Naive thymus-derived CD8-positive, alpha-beta T cell (primary cell): ENCODE measurements at regions not wholly inside any gene's neighbourhood (a gene's known extent, or its start where the extent isn't known, plus 50 kb on each side); places are given as distances from the start of the nearest gene placed in this dataset.

Source experiments
- ATAC-seq, 2 donors: fragments of 150-1000 bp; cut with Tn5 transposase in 1 of 2; sonication (Bioruptor Pico), chemical (Tn5 transposase) in 1 of 2; 1 replicate in 1 of 2; 2 replicates in 1 of 2; pipeline ENCODE4 v1.10.0; 2021; ENCODE audit warnings: mild to moderate bottlenecking in 2 of 2, moderate library complexity in 2 of 2
- POLR2A ChIA-PET: fragments of 350-600 bp; sonication (Branson Sonifier 250); formaldehyde crosslinking; loops from one replicate; lab custom pipeline; 2021; ENCODE audit warnings: antibody characterized with exemption; lab: Charles Lee
- DNase-seq, 10 donors: peaks; one replicate each; pipeline versions ENCODE4 v3.0.0 to v3.0.0-alpha.2; 2020 to 2022
- H3K27ac Mint-ChIP-seq, 10 donors: one replicate each; pipeline ENCODE4 v1.8.0; 2020 to 2022; ENCODE audit warnings: mild to moderate bottlenecking in 10 of 10, mixed read lengths in 10 of 10, moderate library complexity in 4 of 10, inconsistent platforms in 1 of 10
- H3K27me3 Mint-ChIP-seq, 5 donors: one replicate each; pipeline ENCODE4 v1.8.0; 2021 to 2022; ENCODE audit warnings: mixed read lengths in 5 of 5
- H3K36me3 Mint-ChIP-seq, 3 donors: one replicate each; pipeline ENCODE4 v1.8.0; 2020 to 2022; ENCODE audit warnings: mixed read lengths in 3 of 3, mild to moderate bottlenecking in 2 of 3, inconsistent platforms in 1 of 3
- H3K4me1 Mint-ChIP-seq, 4 donors: one replicate each; pipeline ENCODE4 v1.8.0; 2021 to 2022; ENCODE audit warnings: mixed read lengths in 4 of 4
- H3K4me3 Mint-ChIP-seq, 10 donors: one replicate each; pipeline ENCODE4 v1.8.0; 2020 to 2022; ENCODE audit warnings: mild to moderate bottlenecking in 10 of 10, mixed read lengths in 10 of 10, moderate library complexity in 6 of 10, inconsistent platforms in 1 of 10
- H3K9me3 Mint-ChIP-seq, 9 donors: one replicate each; pipeline ENCODE4 v1.8.0; 2020 to 2022; ENCODE audit warnings: mixed read lengths in 9 of 9, mild to moderate bottlenecking in 3 of 9, inconsistent platforms in 1 of 9, moderate library complexity in 1 of 9

DNA sequence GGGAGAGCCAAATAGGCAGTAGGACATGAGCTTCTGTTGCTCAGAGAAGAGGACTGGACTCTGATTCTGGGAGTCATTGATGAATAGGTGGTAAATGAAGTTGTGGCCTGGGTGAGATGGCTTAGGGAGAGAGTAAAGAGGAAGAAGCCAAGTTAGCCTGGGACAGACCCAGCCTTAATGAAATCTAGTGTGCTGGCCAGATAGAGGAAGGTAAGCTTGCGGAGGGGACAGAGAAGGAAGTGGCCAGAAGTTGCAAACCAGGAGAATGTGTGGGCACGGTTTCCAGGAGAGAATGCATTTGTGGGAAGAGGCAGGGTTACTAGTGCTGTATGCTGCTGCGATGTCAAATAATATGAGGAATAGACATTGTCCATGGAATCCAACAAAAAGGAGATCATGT is 83.3 kb upstream of the OLFM4 start:
- H3K36me3 Mint-ChIP-seq = no peaks in the 10 kb centered on the region
- no peaks in the 10 kb centered on the region for H3K4me1 Mint-ChIP-seq
- H3K27ac Mint-ChIP-seq = no peak overlapping the region
- peaks cover 0 to 16% (median 0%) of the 10 kb centered on the region in 9 donors for H3K9me3 Mint-ChIP-seq
- DNase-seq (no peak), ATAC-seq (no peak)
- no peak overlapping the region for H3K4me3 Mint-ChIP-seq
- POLR2A ChIA-PET = no interaction called here
- H3K27me3 Mint-ChIP-seq = peaks cover 3 to 43% (median 13%) of the 10 kb centered on the region in 5 donors

DNA sequence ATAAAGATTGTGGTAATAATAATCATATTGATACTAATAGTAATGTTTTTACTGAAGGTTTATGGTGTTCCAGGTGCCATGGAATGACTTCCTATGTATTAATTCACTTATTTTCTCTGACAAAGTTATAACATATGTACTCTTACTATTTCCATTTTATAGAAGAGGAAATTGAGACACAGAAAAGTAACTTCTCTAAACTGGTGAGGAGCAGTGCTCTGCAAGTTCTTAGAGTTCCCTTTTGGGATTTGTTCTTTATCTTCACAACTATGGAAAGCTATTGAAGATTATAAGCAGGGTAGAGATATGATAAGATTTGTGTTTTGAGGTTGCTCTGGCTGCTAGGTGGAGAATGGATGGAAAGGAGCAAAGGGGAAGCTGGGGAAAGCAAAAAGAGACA is 83.9 kb upstream of the OLFM4 start:
- Mint-ChIP-seq H3K4me3 (no peak overlapping the region), H3K36me3 (no peaks in the 10 kb centered on the region), H3K4me1 (no peaks in the 10 kb centered on the region), H3K27me3 (peaks cover 4 to 43% (median 13%) of the 10 kb centered on the region in 5 donors), H3K27ac (no peak overlapping the region), H3K9me3 (peaks cover 0 to 19% (median 0%) of the 10 kb centered on the region in 9 donors)
- ATAC-seq = no peak
- no peak for DNase-seq
- POLR2A ChIA-PET = no interaction called here

DNA sequence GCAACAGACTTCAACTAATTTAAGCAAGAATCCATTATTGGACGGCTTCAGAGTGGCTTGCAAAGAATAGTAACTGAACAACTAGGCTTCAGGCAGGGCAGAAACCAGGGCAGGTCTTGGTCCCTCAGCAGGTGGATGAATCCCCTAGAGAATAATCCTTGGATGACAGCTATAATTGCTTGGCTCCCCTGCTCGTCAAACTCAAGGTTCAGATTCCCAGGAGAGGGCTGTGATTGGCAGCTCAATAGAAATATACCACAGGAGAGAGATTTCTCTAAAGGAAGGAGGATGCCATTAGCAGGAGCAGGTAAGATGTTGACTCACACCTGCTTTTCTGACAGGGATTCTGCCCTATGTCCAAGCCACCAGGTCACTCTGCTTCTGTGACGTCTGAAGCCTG is 89.6 kb upstream of the PCDH8 start:
- Mint-ChIP-seq H3K4me1 (no peaks in the 10 kb centered on the region), H3K4me3 (no peak overlapping the region), H3K27ac (no peak overlapping the region), H3K9me3 (peaks cover 0 to 12% (median 0%) of the 10 kb centered on the region in 9 donors), H3K27me3 (peaks cover 3 to 15% (median 7%) of the 10 kb centered on the region in 5 donors), H3K36me3 (no peaks in the 10 kb centered on the region)
- no peak for DNase-seq
- POLR2A ChIA-PET = no interaction called here
- no peak for ATAC-seq

DNA sequence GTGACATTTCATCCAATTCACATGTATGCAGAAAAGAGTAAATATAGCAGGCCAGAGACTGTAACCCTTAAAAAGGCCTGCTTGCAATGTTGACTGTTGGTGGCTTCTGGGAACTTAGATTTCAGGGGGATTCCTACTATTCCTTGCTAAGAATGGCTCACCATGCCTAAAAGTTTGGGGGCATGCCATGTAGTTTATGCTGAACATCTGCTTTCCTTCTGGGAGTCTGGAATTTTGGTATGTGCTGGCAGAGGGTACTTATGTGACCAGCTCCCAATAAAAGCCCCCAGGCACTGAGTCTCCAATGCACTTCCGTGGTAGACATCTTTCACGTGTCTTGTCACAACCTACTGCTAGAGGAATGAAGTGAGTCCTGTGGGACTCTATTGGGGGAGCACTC is 88.4 kb upstream of the PCDH8 start:
- H3K4me3 Mint-ChIP-seq = no peak overlapping the region
- peaks cover 3 to 15% (median 8%) of the 10 kb centered on the region in 5 donors for H3K27me3 Mint-ChIP-seq
- H3K9me3 Mint-ChIP-seq = peaks cover 0 to 12% (median 0%) of the 10 kb centered on the region in 9 donors
- POLR2A ChIA-PET = no interaction called here
- ATAC-seq = no peak
- no peak for DNase-seq
- no peak overlapping the region for H3K27ac Mint-ChIP-seq
- H3K4me1 Mint-ChIP-seq = no peaks in the 10 kb centered on the region
- H3K36me3 Mint-ChIP-seq = no peaks in the 10 kb centered on the region

DNA sequence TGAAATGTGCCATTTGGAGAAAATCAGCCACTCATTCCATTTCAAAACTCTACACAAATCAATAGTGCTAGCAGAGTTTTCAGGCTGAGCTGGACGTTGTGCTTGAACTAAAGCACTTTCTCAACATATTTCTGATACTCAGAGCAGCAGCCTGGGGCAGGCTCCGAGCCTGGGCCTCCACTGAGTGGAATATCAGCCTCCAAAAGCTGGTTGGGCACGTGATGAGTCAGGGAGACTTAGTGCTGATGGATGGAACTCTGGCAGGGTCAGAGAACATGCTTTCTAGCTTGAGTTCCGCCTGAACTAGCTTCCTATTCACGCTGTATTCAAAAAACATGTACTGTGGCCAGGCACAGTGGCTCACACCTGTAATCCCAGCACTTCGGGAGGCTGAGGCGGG is 85.8 kb upstream of the PCDH8 start:
- Mint-ChIP-seq H3K4me1 (no peaks in the 10 kb centered on the region), H3K27ac (no peak overlapping the region), H3K4me3 (no peak overlapping the region), H3K9me3 (peaks cover 0 to 12% (median 0%) of the 10 kb centered on the region in 9 donors), H3K27me3 (peaks cover 1 to 19% (median 9%) of the 10 kb centered on the region in 5 donors), H3K36me3 (no peaks in the 10 kb centered on the region)
- no peak for DNase-seq
- POLR2A ChIA-PET = no interaction called here
- ATAC-seq = no peak

DNA sequence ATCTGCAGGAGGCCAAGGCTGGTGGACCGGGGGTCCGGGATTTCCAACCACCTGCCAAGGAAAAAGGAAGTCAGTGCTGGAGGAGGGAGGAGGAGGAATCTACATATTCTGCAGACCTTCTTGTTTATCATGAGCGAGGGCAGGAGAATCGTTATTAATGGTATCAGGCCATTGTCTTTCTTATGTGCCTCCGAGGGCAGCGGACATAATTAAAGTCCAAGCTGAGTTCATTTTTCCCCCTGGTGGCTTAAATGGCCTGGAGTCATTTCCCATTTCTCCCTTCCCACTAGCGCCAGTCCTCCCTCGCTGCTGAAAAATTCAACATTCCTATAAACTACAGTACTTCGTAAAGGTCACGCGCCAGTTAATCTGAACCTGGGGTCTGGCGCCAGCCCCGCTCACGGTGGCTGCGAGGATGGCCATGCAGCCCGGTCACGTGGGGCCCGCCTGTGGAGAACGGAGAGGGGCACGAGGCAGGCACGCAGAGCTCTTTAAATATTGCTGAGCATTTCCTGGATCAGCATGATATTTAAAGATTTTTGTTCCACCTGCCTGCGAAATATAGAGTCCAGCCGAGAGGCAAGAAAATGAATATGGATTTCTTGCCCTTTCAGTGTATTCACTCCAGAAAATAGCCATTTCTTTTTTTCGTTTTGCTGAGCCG is 85.2 kb upstream of the PCDH8 start:
- Mint-ChIP-seq H3K9me3 (peaks cover 0 to 12% (median 0%) of the 10 kb centered on the region in 9 donors), H3K27me3 (peaks cover 0 to 23% (median 9%) of the 10 kb centered on the region in 5 donors), H3K36me3 (no peaks in the 10 kb centered on the region), H3K27ac (no peak overlapping the region), H3K4me1 (no peaks in the 10 kb centered on the region), H3K4me3 (no peak overlapping the region)
- ATAC-seq (no peak), DNase-seq (no peak)
- POLR2A ChIA-PET = no interaction called here

DNA sequence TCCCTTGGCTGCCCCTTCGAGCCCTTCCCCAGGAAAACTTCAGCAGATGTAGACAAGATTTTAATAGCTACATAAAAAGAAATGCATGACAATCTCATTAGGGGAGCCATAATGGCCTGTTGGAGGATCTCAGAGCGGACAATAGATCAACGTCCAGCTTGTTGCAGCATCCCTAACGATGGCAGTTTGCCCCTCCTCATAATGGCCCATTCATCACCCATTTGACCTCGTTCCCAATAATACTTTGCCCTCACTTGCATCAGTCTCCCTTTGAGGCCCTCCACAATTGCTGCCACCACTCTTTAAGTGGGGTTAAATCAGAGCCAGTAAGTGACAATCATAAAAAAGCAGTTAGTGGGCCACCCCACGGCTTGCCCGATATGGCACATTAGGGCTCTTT is 84.7 kb upstream of the PCDH8 start:
- Mint-ChIP-seq H3K4me3 (no peak overlapping the region), H3K27ac (no peak overlapping the region), H3K36me3 (no peaks in the 10 kb centered on the region), H3K4me1 (no peaks in the 10 kb centered on the region), H3K27me3 (peaks cover 0 to 28% (median 9%) of the 10 kb centered on the region in 5 donors), H3K9me3 (peaks cover 0 to 12% (median 0%) of the 10 kb centered on the region in 9 donors)
- no peak for DNase-seq
- POLR2A ChIA-PET = no interaction called here
- no peak for ATAC-seq

DNA sequence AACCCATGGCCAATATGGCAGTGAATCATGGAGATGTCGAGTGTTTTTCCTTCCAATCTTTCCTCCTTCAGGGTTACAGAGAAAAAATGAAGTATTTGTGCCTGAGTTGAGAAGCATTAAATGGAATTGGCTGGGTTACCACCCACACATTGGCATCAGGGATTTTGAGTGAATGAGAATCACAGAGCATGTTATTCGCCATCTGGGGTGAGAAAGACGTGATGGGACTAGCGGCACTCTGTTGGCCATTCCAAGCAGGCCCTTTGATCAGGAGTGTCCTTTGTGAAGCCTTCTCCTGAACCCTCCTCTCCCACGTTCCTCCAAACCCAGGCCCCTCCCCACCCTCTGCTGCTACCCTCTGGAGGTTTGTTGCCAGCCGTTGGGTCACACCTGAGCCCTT is 84.2 kb upstream of the PCDH8 start:
- H3K27me3 Mint-ChIP-seq = peaks cover 0 to 28% (median 9%) of the 10 kb centered on the region in 5 donors
- no peak for DNase-seq
- no peak for ATAC-seq
- H3K9me3 Mint-ChIP-seq = peaks cover 0 to 12% (median 0%) of the 10 kb centered on the region in 9 donors
- H3K36me3 Mint-ChIP-seq = no peaks in the 10 kb centered on the region
- no peak overlapping the region for H3K4me3 Mint-ChIP-seq
- no peak overlapping the region for H3K27ac Mint-ChIP-seq
- POLR2A ChIA-PET = no interaction called here
- no peaks in the 10 kb centered on the region for H3K4me1 Mint-ChIP-seq

DNA sequence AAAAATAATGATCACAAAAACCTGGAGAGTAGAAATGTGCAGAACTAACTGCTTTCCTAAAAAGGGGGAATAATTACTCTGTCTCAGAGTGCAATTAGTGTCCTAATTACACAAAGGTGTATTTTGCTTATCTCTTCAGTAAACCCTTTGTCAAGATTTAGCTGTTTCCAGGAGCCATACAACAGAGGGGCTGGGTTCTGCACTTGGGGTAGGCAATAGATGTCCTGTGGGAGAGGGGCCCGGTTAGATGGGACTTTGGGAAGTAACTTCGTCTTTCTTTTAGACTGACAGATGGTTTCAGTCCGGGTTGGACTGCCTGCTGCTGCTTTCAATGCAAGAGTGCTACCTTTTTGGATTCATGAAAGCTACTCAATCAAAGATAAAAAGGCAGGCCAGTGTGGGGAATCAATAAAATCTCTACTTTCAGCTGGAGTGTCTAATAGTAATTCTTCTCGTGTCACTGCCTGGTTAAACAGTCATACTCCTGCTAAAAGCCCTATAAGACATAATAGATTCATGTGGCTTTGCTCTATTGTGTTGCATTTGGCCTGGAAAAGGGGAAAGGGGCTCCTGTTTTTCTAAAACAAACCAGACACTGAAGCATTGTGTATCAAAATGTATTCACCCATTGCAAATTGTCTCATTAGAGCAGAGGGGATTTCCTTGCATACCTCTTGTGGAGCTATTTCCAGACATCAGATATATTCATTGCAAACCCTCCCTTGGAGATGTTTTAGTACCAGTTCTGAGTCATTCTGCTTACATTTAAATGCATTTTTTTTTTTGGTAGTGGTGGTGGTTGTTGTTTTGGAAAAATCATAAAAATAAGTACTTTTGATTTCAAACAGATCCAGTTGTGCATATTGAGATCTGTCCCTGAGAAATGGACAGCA is 83.3 kb upstream of the PCDH8 start:
- ATAC-seq = no peak
- H3K36me3 Mint-ChIP-seq = no peaks in the 10 kb centered on the region
- no peak overlapping the region for H3K4me3 Mint-ChIP-seq
- H3K9me3 Mint-ChIP-seq = peaks cover 0 to 12% (median 0%) of the 10 kb centered on the region in 9 donors
- peaks cover 0 to 28% (median 7%) of the 10 kb centered on the region in 5 donors for H3K27me3 Mint-ChIP-seq
- POLR2A ChIA-PET = no interaction called here
- no peaks in the 10 kb centered on the region for H3K4me1 Mint-ChIP-seq
- no peak overlapping the region for H3K27ac Mint-ChIP-seq
- DNase-seq = no peak

DNA sequence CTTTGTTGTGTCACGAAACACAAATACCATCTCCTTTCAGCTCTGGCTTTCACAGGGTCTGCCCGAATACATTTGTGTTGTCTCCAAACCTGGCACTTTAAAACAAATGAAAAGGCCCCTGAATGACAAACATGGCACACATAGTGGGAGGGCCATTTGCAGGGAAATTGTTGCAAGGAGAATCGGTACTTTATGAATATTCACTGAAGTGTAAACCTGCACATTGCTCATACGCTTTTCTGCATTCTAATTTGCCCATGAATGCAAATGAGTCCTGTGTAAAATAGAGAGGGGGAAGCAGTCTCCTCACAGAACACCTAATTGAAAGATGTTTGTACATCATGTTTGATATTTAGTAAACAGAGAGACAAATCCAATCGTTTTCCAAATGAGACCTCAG is 82.7 kb upstream of the PCDH8 start:
- H3K27ac Mint-ChIP-seq = no peak overlapping the region
- no peaks in the 10 kb centered on the region for H3K4me1 Mint-ChIP-seq
- peaks cover 0 to 25% (median 7%) of the 10 kb centered on the region in 5 donors for H3K27me3 Mint-ChIP-seq
- no peak overlapping the region for H3K4me3 Mint-ChIP-seq
- ATAC-seq (no peak), DNase-seq (no peak)
- H3K36me3 Mint-ChIP-seq = no peaks in the 10 kb centered on the region
- H3K9me3 Mint-ChIP-seq = peaks cover 0 to 5% (median 0%) of the 10 kb centered on the region in 9 donors
- POLR2A ChIA-PET = no interaction called here

DNA sequence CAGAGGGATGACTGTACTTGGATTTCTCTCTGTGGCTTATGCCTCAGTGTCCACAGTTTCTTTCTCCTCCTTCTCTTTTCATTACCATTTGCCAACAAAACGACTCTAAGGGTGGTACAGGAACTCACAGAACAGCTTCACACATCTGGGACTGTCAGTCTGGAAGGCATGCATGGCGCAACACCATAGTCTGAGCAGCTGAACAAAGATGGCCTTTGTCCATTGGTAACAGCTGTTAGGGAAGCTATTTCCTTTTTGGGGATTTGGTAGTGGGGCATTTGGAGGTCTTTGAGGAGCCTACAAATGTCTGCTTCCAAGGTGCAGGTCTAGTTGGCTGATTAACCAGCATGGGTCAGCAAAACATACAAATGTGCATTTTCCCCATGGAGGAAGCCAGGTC is 81.4 kb upstream of the PCDH8 start:
- POLR2A ChIA-PET = no interaction called here
- no peak overlapping the region for H3K27ac Mint-ChIP-seq
- H3K4me1 Mint-ChIP-seq = no peaks in the 10 kb centered on the region
- peaks cover 0 to 2% (median 0%) of the 10 kb centered on the region in 9 donors for H3K9me3 Mint-ChIP-seq
- no peak for ATAC-seq
- peaks cover 0 to 22% (median 7%) of the 10 kb centered on the region in 5 donors for H3K27me3 Mint-ChIP-seq
- H3K36me3 Mint-ChIP-seq = no peaks in the 10 kb centered on the region
- no peak for DNase-seq
- no peak overlapping the region for H3K4me3 Mint-ChIP-seq

DNA sequence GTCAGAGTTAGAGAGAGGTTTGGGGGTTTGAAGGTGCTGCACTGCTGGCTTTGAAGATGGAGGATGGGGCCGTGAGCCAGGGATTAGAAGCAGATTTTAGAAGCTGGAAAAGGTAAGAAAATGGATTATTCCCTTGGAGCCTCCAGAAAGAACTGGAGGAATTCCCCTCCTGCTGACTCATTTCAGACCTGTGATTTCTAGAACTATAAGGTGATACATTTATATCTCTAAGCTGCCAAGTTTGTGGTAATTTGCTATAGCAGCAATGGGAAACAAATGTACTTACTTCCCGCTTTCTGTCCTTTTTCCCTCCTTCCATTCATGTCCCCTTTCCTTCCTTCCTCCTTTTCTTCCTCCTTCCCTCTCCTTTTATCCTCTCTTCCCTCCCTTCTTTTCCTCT is 78.5 kb upstream of the PCDH8 start:
- DNase-seq (no peak), ATAC-seq (no peak)
- Mint-ChIP-seq H3K27me3 (peaks cover 0 to 26% (median 5%) of the 10 kb centered on the region in 5 donors), H3K4me1 (no peaks in the 10 kb centered on the region), H3K36me3 (no peaks in the 10 kb centered on the region), H3K27ac (no peak overlapping the region), H3K9me3 (no peaks in the 10 kb centered on the region), H3K4me3 (no peak overlapping the region)
- POLR2A ChIA-PET = no interaction called here

DNA sequence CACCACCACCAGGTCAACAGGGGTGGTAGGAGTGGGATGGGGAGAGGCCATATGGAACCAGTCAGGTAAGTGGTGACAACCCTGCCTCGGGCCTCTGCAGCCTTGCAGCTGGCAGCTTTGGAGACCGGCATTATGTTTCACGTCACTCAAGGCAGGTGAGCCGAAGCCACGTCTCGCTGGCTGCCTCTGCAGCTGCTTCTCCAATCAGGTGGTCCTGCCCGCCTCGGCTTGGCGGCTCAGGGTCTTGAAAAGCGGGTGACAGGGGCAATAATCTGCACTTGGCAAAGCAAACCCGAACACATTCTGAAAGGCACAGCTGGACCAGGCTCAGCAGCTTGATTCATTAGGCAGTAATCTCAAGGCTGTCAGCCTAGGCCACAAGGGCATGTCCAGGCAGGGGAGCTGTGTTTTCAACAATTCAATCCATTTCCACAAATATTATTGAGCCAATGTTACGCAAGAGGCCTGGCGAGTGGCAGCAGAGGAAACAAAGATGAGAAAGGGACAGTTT is 77.4 kb upstream of the PCDH8 start:
- H3K27me3 Mint-ChIP-seq = peaks cover 0 to 23% (median 5%) of the 10 kb centered on the region in 5 donors
- H3K27ac Mint-ChIP-seq = no peak overlapping the region
- H3K36me3 Mint-ChIP-seq = no peaks in the 10 kb centered on the region
- ATAC-seq (no peak), DNase-seq (no peak)
- H3K4me3 Mint-ChIP-seq = no peak overlapping the region
- POLR2A ChIA-PET = no interaction called here
- H3K4me1 Mint-ChIP-seq = no peaks in the 10 kb centered on the region
- H3K9me3 Mint-ChIP-seq = no peaks in the 10 kb centered on the region
